Superior temporal gyrus (tissue), 1 donor: ENCODE measurements at regions not wholly inside any gene's neighbourhood (a gene's known extent, or its start where the extent isn't known, plus 50 kb on each side); places are given as distances from the start of the nearest gene placed in this dataset.
"Not testable (repeated sequence)": the region's sequence is repeated elsewhere in the genome, so short reads cannot be mapped to it uniquely, and the experiment has no call there.

Experiments
- DNase-seq: peaks from one replicate; pipeline ENCODE4 v3.0.0-alpha.2; 2016; ENCODE audit errors: extremely low spot score

- DNase-seq, result no peak
Observed at GRCh38 chr22:46040471-46041465, 63.8 kb upstream of the WNT7B start.

- DNase-seq, result no peak
Observed at GRCh38 chr22:46041642-46042041, 64.7 kb upstream of the WNT7B start.

- no peak for DNase-seq
Observed at GRCh38 chr22:46042786-46043185, 65.8 kb upstream of the WNT7B start.

- DNase-seq, result no peak
Observed at GRCh38 chr22:46043339-46043738, 66.4 kb upstream of the WNT7B start.

- DNase-seq, result peak; percentile 27
Observed at GRCh38 chr22:46043816-46044620, 67.1 kb upstream of the WNT7B start.

GRCh38 chr22:46044621-46045458 lies 67.9 kb upstream of the WNT7B start:
- DNase-seq, result peak; percentile 39

- peak; percentile 61 for DNase-seq
Observed at GRCh38 chr22:46045459-46046298, 68.7 kb upstream of the WNT7B start.

GRCh38 chr22:46046299-46046685 lies 69.3 kb upstream of the WNT7B start:
- no peak for DNase-seq

- no peak for DNase-seq
Observed at GRCh38 chr22:46047226-46047625, 70.3 kb upstream of the WNT7B start.

GRCh38 chr22:46047841-46048595 lies 71.1 kb upstream of the WNT7B start:
- peak; percentile 66 for DNase-seq

- not testable (repeated sequence) for DNase-seq
Observed at GRCh38 chr22:46048661-46049060, 71.7 kb upstream of the WNT7B start.

GRCh38 chr22:46049726-46050450 lies 72.9 kb upstream of the WNT7B start:
- DNase-seq, result no peak

GRCh38 chr22:46050451-46050845 lies 73.5 kb upstream of the WNT7B start:
- no peak for DNase-seq

- DNase-seq, result no peak
Observed at GRCh38 chr22:46050916-46051614, 74.1 kb upstream of the WNT7B start.

GRCh38 chr22:46051646-46052045 lies 74.7 kb upstream of the WNT7B start:
- no peak for DNase-seq

GRCh38 chr22:46052331-46052771 lies 75.4 kb upstream of the WNT7B start:
- DNase-seq, result no peak

GRCh38 chr22:46052801-46053562 lies 76.0 kb upstream of the WNT7B start:
- DNase-seq, result peak; percentile 79

- peak; percentile 80 for DNase-seq
Observed at GRCh38 chr22:46053563-46054090, 76.7 kb upstream of the WNT7B start.
